ENCODE measurements at regions not wholly inside any gene's neighbourhood (a gene's known extent, or its start where the extent isn't known, plus 50 kb on each side); places are given as distances from the start of the nearest gene placed in this dataset.

GRCh38 chr20:56835829-56836550 lies 206.9 kb downstream of the TFAP2C start:
- DNase-seq (ENCODE audit: low read depth), result no peak

- DNase-seq (ENCODE audit: low read depth), result no peak
These were observed 210.1 kb downstream of the TFAP2C start for GRCh38 chr20:56839222-56839621.

- DNase-seq (ENCODE audit: low read depth), result no peak
These were observed 210.7 kb downstream of the TFAP2C start for GRCh38 chr20:56839786-56840185.

- DNase-seq (ENCODE audit: low read depth), result no peak
These were observed 211.7 kb downstream of the TFAP2C start for GRCh38 chr20:56840716-56841261.

GRCh38 chr20:56841346-56841908 lies 212.3 kb downstream of the TFAP2C start:
- DNase-seq (ENCODE audit: low read depth), result no peak

GRCh38 chr20:56842056-56842455 lies 212.9 kb downstream of the TFAP2C start:
- no peak for DNase-seq (ENCODE audit: low read depth)

- no peak for DNase-seq (ENCODE audit: low read depth)
These were observed 214.3 kb downstream of the TFAP2C start for GRCh38 chr20:56843386-56843785.

- no peak for DNase-seq (ENCODE audit: low read depth)
These were observed 214.7 kb downstream of the TFAP2C start for GRCh38 chr20:56843817-56844216.

GRCh38 chr20:56845546-56846086 lies 216.5 kb downstream of the TFAP2C start:
- DNase-seq (ENCODE audit: low read depth), result no peak

GRCh38 chr20:56848561-56848960 lies 219.5 kb downstream of the TFAP2C start:
- no peak for DNase-seq (ENCODE audit: low read depth)

- DNase-seq (ENCODE audit: low read depth), result no peak
These were observed 222.4 kb downstream of the TFAP2C start for GRCh38 chr20:56851552-56851951.

- DNase-seq (ENCODE audit: low read depth), result no peak
These were observed 226.6 kb downstream of the TFAP2C start for GRCh38 chr20:56855708-56856107.

- DNase-seq (ENCODE audit: low read depth), result no peak
These were observed 228.8 kb downstream of the TFAP2C start for GRCh38 chr20:56857950-56858349.

- no peak for DNase-seq (ENCODE audit: low read depth)
These were observed 230.1 kb downstream of the TFAP2C start for GRCh38 chr20:56859039-56859800.

- no peak for DNase-seq (ENCODE audit: low read depth)
These were observed 230.7 kb downstream of the TFAP2C start for GRCh38 chr20:56859801-56860261.

GRCh38 chr20:56860413-56860812 lies 231.3 kb downstream of the TFAP2C start:
- DNase-seq (ENCODE audit: low read depth), result no peak

GRCh38 chr20:56861590-56861989 lies 232.5 kb downstream of the TFAP2C start:
- DNase-seq (ENCODE audit: low read depth), result no peak

GRCh38 chr20:56865055-56865454 lies 235.9 kb downstream of the TFAP2C start:
- no peak for DNase-seq (ENCODE audit: low read depth)

GRCh38 chr20:56867128-56867527 lies 238.0 kb downstream of the TFAP2C start:
- DNase-seq (ENCODE audit: low read depth), result no peak

GRCh38 chr20:56868746-56869145 lies 239.6 kb downstream of the TFAP2C start:
- DNase-seq (ENCODE audit: low read depth), result no peak

GRCh38 chr20:56870271-56870670 lies 241.2 kb downstream of the TFAP2C start:
- DNase-seq (ENCODE audit: low read depth), result no peak

- DNase-seq (ENCODE audit: low read depth), result no peak
These were observed 242.6 kb downstream of the TFAP2C start for GRCh38 chr20:56871691-56872090.

All from stromal cell of bone marrow (primary cell).